Brain pericyte (primary cell): ENCODE measurements at regions not wholly inside any gene's neighbourhood (a gene's known extent, or its start where the extent isn't known, plus 50 kb on each side); places are given as distances from the start of the nearest gene placed in this dataset.

Source experiments
- DNase-seq: peaks from one replicate; pipeline ENCODE4 v3.0.0-alpha.2; 2012; ENCODE audit warnings: low read depth, low spot score

GRCh38 chr2:111685342-111685741, 198.7 kb downstream of the ANAPC1 start:
- DNase-seq = no peak

DNA sequence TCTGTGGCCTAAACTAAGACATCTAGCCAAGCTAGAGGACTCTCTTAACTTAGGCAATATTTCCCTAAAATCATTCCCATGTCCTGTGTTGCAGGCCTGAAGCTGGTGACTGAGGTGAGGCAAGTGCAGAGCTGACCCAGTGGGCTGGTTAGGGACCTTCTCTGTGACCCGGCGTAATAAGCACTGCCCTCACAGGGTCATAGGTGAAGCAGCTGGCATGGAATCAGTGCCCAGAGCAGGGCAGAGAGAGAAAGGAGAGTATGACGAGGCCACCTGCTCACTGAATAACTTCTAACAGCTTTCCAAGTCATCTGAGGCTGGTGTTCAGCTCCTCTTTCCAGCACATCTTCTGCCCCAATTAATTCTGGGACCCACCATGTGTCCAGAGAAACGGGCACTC, 197.0 kb downstream of the ANAPC1 start:
- DNase-seq = no peak

GRCh38 chr2:111687911-111688310, 196.1 kb downstream of the ANAPC1 start:
- no peak for DNase-seq

- DNase-seq = no peak
Measured at GRCh38 chr2:111688482-111688881, 195.5 kb downstream of the ANAPC1 start.

GRCh38 chr2:111689174-111689573, 194.8 kb downstream of the ANAPC1 start:
- DNase-seq = no peak

- DNase-seq = no peak
Measured at GRCh38 chr2:111689941-111690340, 194.1 kb downstream of the ANAPC1 start.

DNA sequence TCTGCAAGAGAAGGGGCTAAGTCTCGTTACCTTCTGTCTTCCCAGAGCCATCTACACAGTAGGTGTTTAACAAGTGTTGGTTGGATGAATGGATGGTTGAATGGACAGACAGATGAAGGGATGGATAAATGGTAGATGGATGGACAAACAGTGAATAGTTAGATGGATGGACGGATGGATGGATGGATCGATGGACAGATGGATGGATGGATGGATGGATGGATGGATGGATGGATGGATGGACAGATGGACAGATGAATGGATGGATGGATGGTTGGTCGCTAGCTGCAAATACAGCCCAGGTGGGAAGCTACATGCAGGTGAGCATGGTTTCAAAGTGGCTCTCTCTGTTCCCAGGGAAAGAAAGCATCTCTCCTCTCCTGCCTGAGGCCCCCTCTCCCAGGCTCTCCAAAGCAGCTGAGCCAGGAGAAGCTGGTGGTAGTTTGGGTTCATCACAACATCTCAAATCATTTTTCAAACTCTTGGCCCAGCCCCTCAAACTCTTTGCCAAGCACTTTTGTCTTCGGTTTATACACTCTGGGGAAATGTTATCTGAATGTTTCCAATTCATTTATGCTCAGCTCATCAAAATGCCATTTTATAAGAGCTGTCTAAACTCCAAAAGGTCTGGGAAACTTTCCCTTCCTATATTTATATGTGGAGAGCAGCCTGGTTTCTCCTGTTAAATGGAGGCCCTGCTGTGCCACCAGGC, 192.7 kb downstream of the ANAPC1 start:
- DNase-seq = no peak

- no peak for DNase-seq
Measured at GRCh38 chr2:111692311-111692710, 191.7 kb downstream of the ANAPC1 start.

DNA sequence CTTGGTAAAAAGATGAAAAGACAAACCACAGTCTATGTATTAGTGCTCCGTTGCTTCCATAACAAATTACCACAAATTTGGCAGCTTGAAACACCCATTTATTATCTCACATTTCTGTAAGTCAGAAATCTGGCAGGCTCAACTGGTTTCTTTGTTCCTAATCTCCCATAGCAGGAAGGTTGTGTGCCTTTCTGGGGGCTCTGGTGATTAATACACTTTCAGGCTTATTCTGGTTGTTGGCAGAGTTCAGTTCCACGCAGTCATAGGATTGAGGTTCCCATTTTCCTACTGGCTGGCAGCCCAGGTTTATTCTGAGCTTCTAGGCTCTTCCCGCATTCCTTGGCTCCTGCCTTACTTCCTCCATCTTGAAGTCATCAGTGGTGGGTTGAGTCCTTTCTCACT, 189.3 kb downstream of the ANAPC1 start:
- no peak for DNase-seq

DNA sequence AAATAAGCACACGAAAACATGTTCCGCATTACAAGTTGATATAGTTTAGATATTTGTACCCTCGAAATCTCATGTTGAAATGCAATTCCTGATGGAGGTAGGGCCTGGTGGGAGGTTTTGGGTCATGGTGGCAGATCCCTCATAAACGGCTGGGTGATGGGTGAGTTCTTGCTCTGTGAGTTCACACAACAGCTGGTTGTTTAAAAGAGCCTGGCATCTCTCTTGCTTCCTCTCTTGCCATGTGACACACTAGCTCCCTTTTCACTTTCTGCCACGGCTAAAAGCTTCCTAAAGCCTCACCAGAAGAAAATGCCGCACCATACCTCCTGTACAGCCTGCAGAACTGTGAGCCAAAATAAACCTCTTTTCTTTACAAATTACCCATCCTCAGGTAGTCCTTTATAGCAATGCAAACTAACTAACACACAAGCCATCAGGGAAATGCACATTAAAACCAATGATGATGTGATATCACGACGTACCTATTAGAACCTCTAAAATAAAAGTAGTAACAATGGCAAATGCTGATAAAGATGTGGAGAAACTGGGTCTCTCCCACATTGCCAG, 188.5 kb downstream of the ANAPC1 start:
- DNase-seq = no peak

DNA sequence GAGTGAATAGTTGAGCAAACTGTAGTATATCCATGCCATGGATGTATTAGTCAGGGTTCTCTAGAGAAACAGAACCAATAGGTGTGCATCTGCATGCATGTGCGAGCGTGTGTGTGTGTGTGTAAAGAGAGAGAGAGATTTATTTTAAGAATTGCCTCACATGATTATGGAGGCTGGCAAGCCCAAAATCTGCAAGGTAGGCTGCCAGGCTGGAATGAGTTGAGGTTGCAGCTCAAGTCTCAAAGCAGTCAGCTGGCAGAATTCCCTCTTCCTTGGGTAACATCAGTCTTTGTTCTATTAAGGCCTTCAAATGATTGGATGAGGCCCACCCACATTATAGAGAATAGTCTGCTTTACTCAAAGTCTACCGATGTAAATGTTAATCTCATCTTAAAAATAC, 187.8 kb downstream of the ANAPC1 start:
- no peak for DNase-seq

GRCh38 chr2:111697560-111697959, 186.4 kb downstream of the ANAPC1 start:
- no peak for DNase-seq

DNA sequence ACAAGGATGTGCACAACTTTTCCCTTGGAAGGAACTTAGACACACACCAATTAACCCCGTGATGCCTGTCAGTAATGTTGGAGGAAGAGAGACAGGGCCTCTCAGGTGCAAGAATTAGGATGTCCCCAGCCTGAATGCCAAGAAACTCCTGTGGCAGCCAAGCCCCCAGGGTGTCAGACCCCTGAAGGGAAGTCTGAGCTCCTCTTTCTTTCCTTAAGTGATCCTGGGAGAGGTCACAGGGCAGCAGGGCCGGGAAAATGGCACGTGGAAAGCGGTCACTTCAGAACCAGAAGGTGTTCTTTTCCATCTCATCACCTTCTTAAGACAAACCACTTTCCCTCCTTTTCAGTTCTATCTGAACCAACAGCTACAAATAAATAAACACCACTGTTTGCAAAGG, 185.9 kb downstream of the ANAPC1 start:
- DNase-seq = no peak

DNA sequence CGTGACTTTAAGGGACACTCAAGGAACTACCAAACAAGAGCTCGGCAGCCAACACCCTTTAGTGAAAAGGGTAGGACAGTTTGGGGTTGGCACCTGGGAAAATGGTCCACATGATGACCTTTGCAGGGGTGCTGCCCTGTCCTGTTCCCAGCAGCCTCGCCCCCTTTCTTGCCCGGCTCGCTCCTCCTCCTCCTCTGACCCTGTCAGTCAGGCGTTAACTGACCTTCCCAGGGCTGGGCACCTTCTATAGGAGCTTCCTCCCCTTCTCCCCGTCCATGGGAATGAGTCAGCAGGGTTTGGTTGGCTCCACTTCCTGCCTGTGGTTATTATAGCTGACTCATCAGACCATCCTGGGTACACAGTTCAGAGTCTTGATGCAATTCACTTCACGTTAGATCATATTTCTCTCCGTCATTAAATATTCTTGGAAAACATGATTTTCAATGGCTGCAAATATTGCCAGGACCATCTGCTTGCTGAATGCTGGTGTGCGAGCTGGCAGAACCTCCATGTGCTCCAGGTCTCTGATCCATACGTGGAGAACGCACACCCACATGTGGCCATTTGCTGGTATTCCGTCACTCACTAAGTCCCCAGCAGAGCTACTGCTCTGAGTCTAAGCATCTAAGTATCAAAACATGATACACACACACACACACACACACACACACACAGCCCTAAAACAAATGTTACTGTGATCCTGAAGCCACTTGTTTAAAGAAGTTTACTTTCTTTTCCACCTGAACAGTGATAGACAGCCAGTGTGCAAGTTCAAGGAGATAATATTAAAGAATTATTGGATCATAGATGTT, 185.0 kb downstream of the ANAPC1 start:
- DNase-seq = peak; percentile 98

DNA sequence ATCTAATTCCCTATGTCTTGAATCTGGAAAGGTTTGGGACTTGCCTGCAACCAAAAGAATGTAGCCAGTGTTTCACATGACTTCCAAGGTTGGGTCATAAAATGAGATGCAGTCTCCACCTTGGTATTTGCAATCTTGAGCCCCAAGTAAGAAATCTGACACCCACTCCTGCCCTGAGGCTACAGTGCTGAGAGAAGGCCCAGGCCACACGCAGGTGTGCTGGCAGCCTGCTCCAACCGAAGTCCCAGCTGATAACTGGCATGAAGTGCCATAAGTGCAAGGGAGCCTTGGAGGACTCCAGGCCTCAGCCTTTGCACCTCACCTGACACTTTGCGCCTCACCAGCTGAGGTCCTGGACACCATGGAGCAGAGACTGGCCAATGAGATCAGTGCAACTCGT, 182.7 kb downstream of the ANAPC1 start:
- DNase-seq = no peak

DNA sequence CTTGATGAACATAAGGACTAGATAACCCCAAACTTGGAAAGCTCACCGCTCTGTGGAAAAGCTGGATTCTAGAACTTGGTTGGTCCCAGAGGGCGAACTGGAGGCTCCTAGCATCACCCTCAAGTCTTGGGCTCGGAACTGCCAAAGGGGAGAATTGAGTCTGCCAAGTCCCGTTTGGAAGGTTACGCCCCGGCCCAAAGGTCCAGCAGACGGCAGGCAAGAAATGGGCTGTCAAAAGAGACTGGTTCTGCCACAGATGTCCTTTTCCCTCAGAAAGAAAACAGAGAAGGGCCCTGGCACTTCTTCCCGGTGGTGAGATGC, 182.2 kb downstream of the ANAPC1 start:
- no peak for DNase-seq

DNA sequence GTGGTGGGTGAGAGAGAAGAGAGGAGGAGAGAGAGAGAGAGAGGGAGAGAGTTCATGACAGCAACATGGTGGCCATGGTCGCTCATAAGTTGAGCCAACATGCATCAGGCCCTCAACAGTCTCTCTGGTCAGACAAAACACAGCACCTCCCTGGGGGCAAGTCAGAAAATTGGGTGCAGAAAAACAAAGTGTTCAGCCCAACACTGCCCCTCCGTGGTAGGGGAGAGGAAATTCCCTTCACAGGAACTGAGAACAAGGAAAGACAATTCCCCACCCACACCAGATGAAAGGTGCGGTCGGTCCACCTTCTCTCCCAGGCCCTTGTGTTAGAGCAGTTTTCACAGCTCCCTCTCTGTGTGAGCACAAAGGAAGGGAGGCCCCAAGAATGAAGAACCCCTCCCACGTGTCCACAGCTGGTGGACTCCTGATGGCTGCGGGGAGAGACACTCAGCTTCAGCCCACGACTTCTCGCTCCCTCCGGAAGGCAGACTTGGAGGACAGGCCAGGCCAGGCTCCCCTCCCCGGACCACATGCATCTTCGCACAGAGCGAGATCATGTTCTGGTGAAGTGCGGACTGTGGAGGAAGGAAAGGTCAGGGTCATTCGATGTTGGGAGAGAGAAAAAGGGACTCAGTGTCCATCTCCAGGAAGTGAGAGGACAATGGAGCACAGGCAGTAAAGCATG, 181.7 kb downstream of the ANAPC1 start:
- no peak for DNase-seq

DNA sequence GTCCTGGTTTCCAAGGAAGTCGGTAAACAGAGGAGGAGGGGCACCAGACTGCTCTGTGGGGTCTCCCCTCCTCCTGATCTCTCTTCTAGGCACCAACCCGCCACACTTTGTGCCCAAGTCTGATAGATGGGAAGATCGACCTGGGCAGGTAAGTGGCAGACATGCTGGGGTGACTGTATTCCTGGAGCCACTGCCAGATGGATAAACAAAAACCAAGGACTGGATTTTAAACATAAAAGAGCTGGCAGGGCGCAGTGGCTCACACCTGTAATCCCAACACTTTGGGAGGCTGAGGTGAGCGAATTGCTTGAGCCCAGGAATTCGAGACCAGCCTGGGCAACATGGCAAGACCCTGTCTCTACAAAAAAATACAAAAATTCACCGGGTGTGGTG, 181.2 kb downstream of the ANAPC1 start:
- DNase-seq = no peak

- DNase-seq = no peak
Measured at GRCh38 chr2:111703759-111704158, 180.2 kb downstream of the ANAPC1 start.

DNA sequence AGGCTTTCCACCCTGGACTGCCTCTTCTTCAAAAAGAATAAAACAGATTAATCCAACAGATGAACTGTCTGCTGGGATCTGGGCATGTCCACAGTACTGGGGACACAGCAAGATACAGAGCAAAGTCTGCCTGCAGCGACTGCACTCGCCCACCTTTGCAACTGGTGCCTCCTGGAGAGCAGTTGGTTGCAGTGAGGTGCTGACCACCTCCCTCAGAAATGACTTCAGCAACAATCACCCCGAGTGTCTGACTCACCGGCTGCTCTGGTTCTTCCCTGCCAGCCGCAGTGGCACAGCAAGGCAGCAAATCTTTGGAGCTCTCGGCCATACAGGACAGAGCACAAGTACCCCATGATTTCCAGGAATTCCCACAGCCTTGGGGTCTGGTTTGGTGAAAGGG, 179.7 kb downstream of the ANAPC1 start:
- DNase-seq = no peak

GRCh38 chr2:111705239-111705638, 178.8 kb downstream of the ANAPC1 start:
- DNase-seq = no peak

DNA sequence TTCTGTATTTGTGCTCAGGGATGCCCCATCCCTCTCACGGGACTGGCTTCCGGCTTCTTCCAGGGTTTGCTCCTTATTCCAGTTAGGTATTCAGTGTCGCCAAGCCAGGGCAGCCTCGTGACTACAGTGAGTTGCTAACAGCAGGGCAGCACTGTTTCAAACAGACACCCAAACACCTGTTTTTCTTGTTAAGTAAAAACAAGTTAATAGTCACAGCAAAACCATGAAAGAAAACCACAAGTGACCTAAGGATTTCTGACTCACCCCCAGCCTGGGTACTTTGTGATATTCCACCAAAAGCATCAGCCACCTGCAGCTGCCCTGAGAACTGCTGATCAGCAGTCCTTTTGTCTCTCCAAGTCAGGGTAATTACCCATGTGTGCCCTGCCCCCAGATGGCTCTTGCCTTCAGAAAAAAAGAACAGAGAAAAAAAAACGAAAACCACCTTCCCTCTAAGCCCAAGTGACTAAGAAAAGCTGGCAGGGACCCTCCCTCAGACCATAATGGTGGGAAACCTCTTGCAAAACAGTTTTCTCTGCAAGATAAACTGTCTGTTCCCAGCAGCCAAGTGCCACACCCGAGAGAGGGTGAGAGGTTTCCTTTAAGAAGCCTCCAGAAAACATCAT, 178.2 kb downstream of the ANAPC1 start:
- DNase-seq = peak; percentile 90
